Lower leg skin (tissue), 4 donors: ENCODE measurements at regions not wholly inside any gene's neighbourhood (a gene's known extent, or its start where the extent isn't known, plus 50 kb on each side); places are given as distances from the start of the nearest gene placed in this dataset.

Experiments used
- DNase-seq, 2 donors: peaks; one replicate each; pipeline ENCODE4 v3.0.0-alpha.2; 2019; ENCODE audit warnings: low spot score in 2 of 2
- H3K4me3 ChIP-seq: fragments of 200-600 bp; sonication (generic); 2 replicates; pipeline ENCODE4 v1.5.1; 2017; ENCODE audit warnings: mild to moderate bottlenecking, low read depth; ENCODE audit not compliant: poor library complexity, severe bottlenecking
- CTCF ChIP-seq, 3 donors: fragments of 450-650 bp; IDR thresholded peaks; one replicate each; pipeline ENCODE4 v1.5.1; 2016; ENCODE audit warnings: antibody characterized with exemption in 3 of 3, mild to moderate bottlenecking in 3 of 3, moderate library complexity in 2 of 3
- POLR2A ChIP-seq, 2 donors: fragments of 450-650 bp; IDR thresholded peaks; one replicate each; pipeline ENCODE4 v1.6.1; 2016 to 2017; ENCODE audit warnings: antibody characterized with exemption in 2 of 2, mild to moderate bottlenecking in 1 of 2, moderate library complexity in 1 of 2
- WGBS, 2 donors: methylation state at CpG; one replicate each; pipeline ENCODE4 v1.1.5; 2018; 5-methylcytosine and 5-hydroxymethylcytosine counted together
- intact Hi-C: fragments of 100-400 bp; cut with DNase I; formaldehyde crosslinking; loops from one replicate; pipeline ENCODE4 v1.15.0; 2023; ENCODE audit warnings: low total_unique reads

- H3K4me3 ChIP-seq: no peak overlapping the region
- DNase-seq: no peak
- intact Hi-C loops: no loop called here
- no peak for TF ChIP-seq CTCF (IDR thresholded peaks at IDR 0.05)
- TF ChIP-seq POLR2A (IDR thresholded peaks at IDR 0.05): no peak
- WGBS, 2 donors: 48 to 57% methylated on average over 4 of the region's 4 CpGs
These were observed 418.0 kb downstream of the LRATD1 start for GRCh38 chr2:15050483-15050882.

- 74 to 75% methylated on average over 5 of the region's 5 CpGs for WGBS, 2 donors
- no peak for TF ChIP-seq CTCF (IDR thresholded peaks at IDR 0.05)
- no peak for TF ChIP-seq POLR2A (IDR thresholded peaks at IDR 0.05)
- intact Hi-C loops: no loop called here
- no peak for DNase-seq
- H3K4me3 ChIP-seq: no peak overlapping the region
These were observed 421.0 kb downstream of the LRATD1 start for GRCh38 chr2:15053542-15053941.

GRCh38 chr2:15058015-15058720, 425.7 kb downstream of the LRATD1 start:
- DNase-seq: no peak

GRCh38 chr2:15058721-15059157, 426.2 kb downstream of the LRATD1 start:
- 59 to 62% methylated on average over 3 of the region's 3 CpGs for WGBS, 2 donors
- intact Hi-C loops: no loop called here
- H3K4me3 ChIP-seq: no peak overlapping the region
- TF ChIP-seq POLR2A (IDR thresholded peaks at IDR 0.05) (no peak), CTCF (IDR thresholded peaks at IDR 0.05) (no peak)
- DNase-seq: no peak

More at GRCh38 chr2:15058015-15058720, 425.7 kb downstream of the LRATD1 start:
- 67 to 78% methylated on average over 6 of the region's 6 CpGs for WGBS, 2 donors
- no peak overlapping the region for H3K4me3 ChIP-seq
- TF ChIP-seq CTCF (IDR thresholded peaks at IDR 0.05) (no peak), POLR2A (IDR thresholded peaks at IDR 0.05) (no peak)
- intact Hi-C loops: no loop called here

- no peak for DNase-seq
- no peak overlapping the region for H3K4me3 ChIP-seq
- intact Hi-C loops: no loop called here
- WGBS, 2 donors: 81 to 86% methylated on average over 10 of the region's 10 CpGs
- TF ChIP-seq CTCF (IDR thresholded peaks at IDR 0.05): no peak
- TF ChIP-seq POLR2A (IDR thresholded peaks at IDR 0.05): no peak
These were observed 427.5 kb downstream of the LRATD1 start for GRCh38 chr2:15059870-15060512.
